GM23338 (cell line): ENCODE measurements at regions not wholly inside any gene's neighbourhood (a gene's known extent, or its start where the extent isn't known, plus 50 kb on each side); places are given as distances from the start of the nearest gene placed in this dataset.

ENCODE experiments used
- ATAC-seq: fragments of 200-7000 bp; cut with Tn5 transposase; 3 replicates; pipeline ENCODE4 v1.9.1; 2020
- DNase-seq: peaks from one replicate; pipeline ENCODE4 v3.0.0-alpha.2; 2015; ENCODE audit warnings: low spot score
- H2AFZ ChIP-seq: fragments of 200-600 bp; sonication (generic); 2 replicates; pipeline ENCODE4 v1.8.0; 2016; ENCODE audit warnings: antibody characterized with exemption, mild to moderate bottlenecking, moderate library complexity
- H3F3A ChIP-seq: fragments of 200-600 bp; sonication (generic); replicated peaks from 2 replicates; pipeline ENCODE4 v1.8.0; 2017; ENCODE audit warnings: antibody characterized with exemption, mixed run types, low read depth
- H3K27ac ChIP-seq: fragments of 200-600 bp; sonication (generic); 2 replicates; pipeline ENCODE4 v1.6.1; 2016; ENCODE audit warnings: low read depth
- H3K27me3 ChIP-seq: fragments of 200-600 bp; sonication (generic); 2 replicates; pipeline ENCODE4 v1.8.0; 2016; ENCODE audit warnings: mild to moderate bottlenecking, mixed run types, moderate library complexity; ENCODE audit not compliant: insufficient read depth
- H3K36me3 ChIP-seq: fragments of 200-600 bp; sonication (generic); 2 replicates; pipeline ENCODE4 v1.8.0; 2016; ENCODE audit warnings: mild to moderate bottlenecking; ENCODE audit not compliant: insufficient read depth
- H3K4me1 ChIP-seq: fragments of 200-600 bp; sonication (generic); 2 replicates; pipeline ENCODE4 v1.8.0; 2016; ENCODE audit warnings: mild to moderate bottlenecking, moderate library complexity; ENCODE audit not compliant: insufficient read depth
- H3K4me2 ChIP-seq: fragments of 200-600 bp; sonication (generic); 2 replicates; pipeline ENCODE4 v1.7.1; 2017; ENCODE audit warnings: mixed run types
- H3K4me3 ChIP-seq: fragments of 200-600 bp; sonication (generic); 2 replicates; pipeline ENCODE4 v1.6.1; 2016; ENCODE audit warnings: mixed run types
- H3K79me2 ChIP-seq: fragments of 200-600 bp; sonication (generic); replicated peaks from 2 replicates; pipeline ENCODE4 v1.8.0; 2017; ENCODE audit warnings: mild to moderate bottlenecking; ENCODE audit not compliant: insufficient read depth
- H3K9me2 ChIP-seq: fragments of 200-600 bp; sonication (generic); 2 replicates; pipeline ENCODE4 v1.8.0; 2017; ENCODE audit not compliant: insufficient read depth
- H4K20me1 ChIP-seq: fragments of 200-600 bp; sonication (generic); replicated peaks from 2 replicates; pipeline ENCODE4 v1.8.0; 2017; ENCODE audit warnings: mild to moderate bottlenecking; ENCODE audit not compliant: insufficient read depth
- H3K27ac Mint-ChIP-seq: 2 replicates; pipeline ENCODE4 v1.8.0; 2020; ENCODE audit warnings: inconsistent platforms, mild to moderate bottlenecking, moderate library complexity, mixed read lengths
- H3K27me3 Mint-ChIP-seq: 3 replicates; pipeline ENCODE4 v1.8.0; 2022; ENCODE audit warnings: low read depth, mild to moderate bottlenecking, moderate library complexity, mixed read lengths, inconsistent platforms; ENCODE audit not compliant: insufficient read depth, poor library complexity
- H3K36me3 Mint-ChIP-seq: 3 replicates; pipeline ENCODE4 v1.8.0; 2021; ENCODE audit warnings: low read depth, mild to moderate bottlenecking, inconsistent platforms, moderate library complexity, mixed read lengths
- H3K4me1 Mint-ChIP-seq: 3 replicates; pipeline ENCODE4 v1.8.0; 2020; ENCODE audit warnings: mild to moderate bottlenecking, inconsistent platforms, mixed read lengths
- H3K4me3 Mint-ChIP-seq: 3 replicates; pipeline ENCODE4 v1.8.0; 2021; ENCODE audit warnings: moderate library complexity, mild to moderate bottlenecking, inconsistent platforms, mixed read lengths
- H3K9me3 Mint-ChIP-seq: 3 replicates; pipeline ENCODE4 v1.8.0; 2020; ENCODE audit warnings: moderate library complexity, mild to moderate bottlenecking, inconsistent platforms, mixed read lengths
- CREB1 ChIP-seq: fragments of 250-450 bp; sonication (Bioruptor Pico); IDR thresholded peaks from 2 replicates; pipeline ENCODE4 v1.5.0; 2020; ENCODE audit warnings: low read depth, mild to moderate bottlenecking, moderate library complexity
- CTCF ChIP-seq, 2 experiments: fragments of 200-600 bp in 1 of 2; sonication (generic) in 1 of 2; conservative IDR thresholded peaks; 2 replicates each; pipeline versions ENCODE4 v1.5.1 to v1.6.1; 2016 to 2017; ENCODE audit warnings: antibody characterized with exemption in 2 of 2, low read depth in 2 of 2, mild to moderate bottlenecking in 2 of 2, moderate library complexity in 1 of 2
- ETS1 ChIP-seq: IDR thresholded peaks from 2 replicates; pipeline ENCODE4 v1.6.1; 2016; ENCODE audit warnings: antibody characterized with exemption
- EZH2phosphoT487 ChIP-seq: fragments of 200-600 bp; sonication (generic); IDR thresholded peaks from one replicate; pipeline ENCODE4 v1.8.1; 2018; ENCODE audit warnings: antibody characterized with exemption; ENCODE audit not compliant: unreplicated experiment
- JUNB ChIP-seq: IDR thresholded peaks from one replicate; pipeline ENCODE4 v1.6.1; 2016; ENCODE audit warnings: antibody characterized with exemption; ENCODE audit not compliant: unreplicated experiment
- POLR2AphosphoS5 ChIP-seq: IDR thresholded peaks from 2 replicates; pipeline ENCODE4 v1.6.1; 2016; ENCODE audit warnings: antibody characterized with exemption, low read depth
- REST ChIP-seq: IDR thresholded peaks from one replicate; pipeline ENCODE4 v1.6.1; 2018; ENCODE audit warnings: antibody characterized with exemption; ENCODE audit not compliant: unreplicated experiment
- ZNF114 ChIP-seq: fragments of 250-450 bp; sonication (Bioruptor Pico); IDR thresholded peaks from 2 replicates; pipeline ENCODE4 v1.5.0; 2020; ENCODE audit warnings: mild to moderate bottlenecking, moderate library complexity
- ZNF462 ChIP-seq: fragments of 250-450 bp; sonication (Bioruptor Pico); IDR thresholded peaks from 2 replicates; pipeline ENCODE4 v1.5.0; 2020; ENCODE audit warnings: mild to moderate bottlenecking, moderate library complexity

- TF ChIP-seq JUNB: no peak
- TF ChIP-seq POLR2AphosphoS5: no peak
- no peak for TF ChIP-seq ETS1
- no peak for TF ChIP-seq REST
- no peak for TF ChIP-seq CTCF (conservative IDR thresholded peaks at IDR 0.05; ENCODE audit: low read depth in 2 of 2)
Observed at GRCh38 chr10:78850644-78851435, 217.9 kb upstream of the ZMIZ1 start (continued).

GRCh38 chr10:78851647-78852046, 217.1 kb upstream of the ZMIZ1 start:
- Histone ChIP-seq H3K27me3 (no peaks in the 10 kb centered on the region), H3K27ac (no peak overlapping the region), H2AFZ (no peak overlapping the region), H3K9me2 (no peaks in the 10 kb centered on the region), H3F3A (no peaks in the 10 kb centered on the region), H3K36me3 (no peaks in the 10 kb centered on the region), H3K4me1 (no peaks in the 10 kb centered on the region), H3K4me2 (no peak overlapping the region), H3K79me2 (no peaks in the 10 kb centered on the region), H4K20me1 (no peaks in the 10 kb centered on the region), H3K4me3 (no peak overlapping the region)
- H3K4me3 Mint-ChIP-seq: no peak overlapping the region
- TF ChIP-seq CREB1 (CRISPR knock-in tag) (no peak), ZNF114 (no peak), ZNF462 (CRISPR knock-in tag) (no peak), EZH2phosphoT487 (no peak)
- ATAC-seq (no peak), DNase-seq (no peak)
- H3K27me3 Mint-ChIP-seq: peaks cover 5% of the 10 kb centered on the region
- peaks cover 19% of the 10 kb centered on the region for H3K4me1 Mint-ChIP-seq
- H3K9me3 Mint-ChIP-seq: no peaks in the 10 kb centered on the region
- no peaks in the 10 kb centered on the region for H3K36me3 Mint-ChIP-seq
- H3K27ac Mint-ChIP-seq: no peak overlapping the region
